Thoracic aorta (tissue), 2 donors: ENCODE measurements at regions not wholly inside any gene's neighbourhood (a gene's known extent, or its start where the extent isn't known, plus 50 kb on each side); places are given as distances from the start of the nearest gene placed in this dataset.
"Not testable (repeated sequence)": the region's sequence is repeated elsewhere in the genome, so short reads cannot be mapped to it uniquely, and the experiment has no call there.

Experiments
- ATAC-seq: fragments of 150-250 bp; one replicate; pipeline ENCODE4 v1.8.0; 2017; ENCODE audit warnings: low read depth; ENCODE audit not compliant: insufficient number of reproducible peaks, low FRiP score
- DNase-seq: peaks from one replicate; pipeline ENCODE4 v3.0.0-alpha.2; 2020; ENCODE audit warnings: low spot score
- H3K27ac ChIP-seq, 2 donors: fragments of 200-600 bp; sonication (generic); 1 replicate in 1 of 2; 2 replicates in 1 of 2; pipeline ENCODE4 v1.5.1; 2016; ENCODE audit warnings: mild to moderate bottlenecking in 2 of 2, moderate library complexity in 2 of 2
- H3K27me3 ChIP-seq: fragments of 200-600 bp; sonication (generic); replicated peaks from 2 replicates; pipeline ENCODE4 v1.6.0; 2016; ENCODE audit warnings: mild to moderate bottlenecking; ENCODE audit not compliant: insufficient read depth
- H3K36me3 ChIP-seq: fragments of 200-600 bp; sonication (generic); one replicate; pipeline ENCODE4 v1.5.1; 2016
- H3K4me1 ChIP-seq, 2 donors: fragments of 200-600 bp; sonication (generic); 1 replicate in 1 of 2; 2 replicates in 1 of 2; pipeline versions ENCODE4 v1.5.1 to v1.6.0; 2016; ENCODE audit warnings: low read depth in 2 of 2, mild to moderate bottlenecking in 1 of 2; ENCODE audit not compliant: control insufficient read depth in 1 of 2
- H3K4me3 ChIP-seq: fragments of 200-600 bp; sonication (generic); 2 replicates; pipeline ENCODE4 v1.5.1; 2016; ENCODE audit warnings: mild to moderate bottlenecking
- H3K9me3 ChIP-seq: fragments of 200-600 bp; sonication (generic); 2 replicates; pipeline ENCODE4 v1.5.1; 2016
- CTCF ChIP-seq: fragments of 200-600 bp; sonication (generic); IDR thresholded peaks from one replicate; pipeline ENCODE4 v1.5.1; 2019; ENCODE audit warnings: antibody characterized with exemption

GRCh38 chr3:147514366-147515160 lies 105.4 kb downstream of the ZIC1 start:
- DNase-seq: no peak
- no peaks in the 10 kb centered on the region for H3K36me3 ChIP-seq
- no peaks in the 10 kb centered on the region for H3K27me3 ChIP-seq
- no peak overlapping the region for H3K4me3 ChIP-seq
- no peaks in the 10 kb centered on the region for H3K4me1 ChIP-seq
- TF ChIP-seq CTCF: no peak
- no peaks in the 10 kb centered on the region for H3K9me3 ChIP-seq
- no peak for ATAC-seq
- H3K27ac ChIP-seq: no peak overlapping the region

GRCh38 chr3:147518465-147518864 lies 109.3 kb downstream of the ZIC1 start:
- no peak for ATAC-seq
- no peaks in the 10 kb centered on the region for H3K9me3 ChIP-seq
- no peak for TF ChIP-seq CTCF
- no peaks in the 10 kb centered on the region for H3K36me3 ChIP-seq
- no peaks in the 10 kb centered on the region for H3K27me3 ChIP-seq
- no peaks in the 10 kb centered on the region for H3K4me1 ChIP-seq
- no peak for DNase-seq
- no peak overlapping the region for H3K27ac ChIP-seq
- no peak overlapping the region for H3K4me3 ChIP-seq

GRCh38 chr3:147521646-147522045 lies 112.5 kb downstream of the ZIC1 start:
- TF ChIP-seq CTCF: no peak
- Histone ChIP-seq H3K4me3 (no peak overlapping the region), H3K36me3 (no peaks in the 10 kb centered on the region), H3K27ac (no peak overlapping the region), H3K9me3 (peaks cover 3% of the 10 kb centered on the region), H3K4me1 (no peaks in the 10 kb centered on the region), H3K27me3 (no peaks in the 10 kb centered on the region)
- ATAC-seq (no peak), DNase-seq (no peak)

- not testable (repeated sequence) for H3K27me3 ChIP-seq, ATAC-seq, DNase-seq, H3K4me1 ChIP-seq, H3K36me3 ChIP-seq, H3K27ac ChIP-seq, H3K9me3 ChIP-seq, H3K4me3 ChIP-seq
These were observed 113.6 kb downstream of the ZIC1 start for GRCh38 chr3:147522780-147523179.

- Histone ChIP-seq H3K27ac (no peak overlapping the region), H3K27me3 (no peaks in the 10 kb centered on the region), H3K4me1 (no peaks in the 10 kb centered on the region), H3K4me3 (no peak overlapping the region), H3K9me3 (peaks cover 8% of the 10 kb centered on the region), H3K36me3 (no peaks in the 10 kb centered on the region)
- DNase-seq (no peak), ATAC-seq (no peak)
- TF ChIP-seq CTCF: no peak
These were observed 120.4 kb downstream of the ZIC1 start for GRCh38 chr3:147529551-147529950.

GRCh38 chr3:147538034-147538433 lies 128.9 kb downstream of the ZIC1 start:
- H3K4me3 ChIP-seq: no peak overlapping the region
- no peaks in the 10 kb centered on the region for H3K36me3 ChIP-seq
- ATAC-seq (no peak), DNase-seq (no peak)
- no peaks in the 10 kb centered on the region for H3K27me3 ChIP-seq
- no peaks in the 10 kb centered on the region for H3K4me1 ChIP-seq
- no peak for TF ChIP-seq CTCF
- peaks cover 6% of the 10 kb centered on the region for H3K9me3 ChIP-seq
- no peak overlapping the region for H3K27ac ChIP-seq
